Neural cell (in vitro differentiated cells): ENCODE measurements at regions not wholly inside any gene's neighbourhood (a gene's known extent, or its start where the extent isn't known, plus 50 kb on each side); places are given as distances from the start of the nearest gene placed in this dataset.

ENCODE experiments used
- CTCF ChIP-seq: fragments of 450-650 bp; IDR thresholded peaks from 2 replicates; pipeline ENCODE4 v1.5.1; 2014; ENCODE audit warnings: antibody characterized with exemption, mild to moderate bottlenecking, moderate library complexity; ENCODE audit not compliant: poor library complexity, severe bottlenecking
- EP300 ChIP-seq: fragments of 450-650 bp; conservative IDR thresholded peaks from 2 replicates; pipeline ENCODE4 v1.6.1; 2014; ENCODE audit warnings: antibody characterized with exemption, mild to moderate bottlenecking, moderate library complexity; ENCODE audit not compliant: poor library complexity, severe bottlenecking
- EZH2 ChIP-seq: fragments of 200-600, 300-800 bp; shearing (Covaris generic), sonication (generic); IDR thresholded peaks from 2 replicates; pipeline ENCODE4 v1.6.1; 2014; ENCODE audit warnings: antibody characterized with exemption, low read length, borderline replicate concordance, mild to moderate bottlenecking; ENCODE audit not compliant: insufficient read depth, poor library complexity, severe bottlenecking
- MXI1 ChIP-seq: fragments of 450-650 bp; conservative IDR thresholded peaks from 2 replicates; pipeline ENCODE4 v1.6.1; 2014; ENCODE audit warnings: antibody characterized with exemption, mild to moderate bottlenecking; ENCODE audit not compliant: poor library complexity, severe bottlenecking
- POLR2AphosphoS5 ChIP-seq: IDR thresholded peaks from 2 replicates; pipeline ENCODE4 v1.6.1; 2012
- RAD21 ChIP-seq: fragments of 450-650 bp; conservative IDR thresholded peaks from 2 replicates; pipeline ENCODE4 v1.6.1; 2014; ENCODE audit warnings: antibody characterized with exemption, mild to moderate bottlenecking, moderate library complexity
- REST ChIP-seq: IDR thresholded peaks from 2 replicates; pipeline ENCODE4 v1.6.1; 2012; ENCODE audit warnings: borderline replicate concordance
- SMC3 ChIP-seq: fragments of 450-650 bp; conservative IDR thresholded peaks from 2 replicates; pipeline ENCODE4 v1.6.1; 2014; ENCODE audit warnings: antibody characterized with exemption, mild to moderate bottlenecking, moderate library complexity; ENCODE audit not compliant: poor library complexity

- TF ChIP-seq EP300 (no peak), CTCF (no peak), EZH2 (no peak), POLR2AphosphoS5 (no peak), SMC3 (no peak), RAD21 (no peak), MXI1 (no peak), REST (no peak)
Measured at GRCh38 chr5:20368571-20369517, 380.8 kb upstream of the CDH18 start.
